SK-N-SH (cell line): ENCODE measurements at regions not wholly inside any gene's neighbourhood (a gene's known extent, or its start where the extent isn't known, plus 50 kb on each side); places are given as distances from the start of the nearest gene placed in this dataset.

Experiments used
- CTCF ChIA-PET: fragments of 300-600, 350-600 bp; formaldehyde crosslinking; extraction: SDS; loops from one replicate; lab custom pipeline; 2021; lab: Yijun Ruan, JAX
- POLR2A ChIA-PET: fragments of 350-600 bp; sonication (Branson Sonifier 250); formaldehyde crosslinking; extraction: SDS; loops from one replicate; lab custom pipeline; 2020; ENCODE audit warnings: antibody characterized with exemption, inconsistent platforms; lab: Yijun Ruan, JAX
- DNase-seq: peaks from one replicate; pipeline ENCODE4 v3.0.0; 2012
- H2AFZ ChIP-seq: fragments of 200-600 bp; sonication (generic); 2 replicates; pipeline ENCODE4 v1.8.1; 2016; ENCODE audit warnings: antibody characterized with exemption, mild to moderate bottlenecking, low read depth
- H3F3A ChIP-seq: fragments of 200-600 bp; sonication (generic); replicated peaks from 2 replicates; pipeline ENCODE3; 2016; ENCODE audit warnings: antibody characterized with exemption, mild to moderate bottlenecking; ENCODE audit not compliant: insufficient read depth
- H3K27ac ChIP-seq, 2 experiments: fragments of 200-500 bp in 1 of 2; fragments of 200-600 bp in 1 of 2; sonication (Bioruptor generic) in 1 of 2; sonication (generic), shearing (Covaris generic) in 1 of 2; 2 replicates each; pipeline versions ENCODE4 v1.5.1 to v1.6.1; 2014 to 2016; ENCODE audit warnings: low read depth in 2 of 2, inconsistent platforms in 1 of 2, low read length in 1 of 2, mild to moderate bottlenecking in 1 of 2, mixed read lengths in 1 of 2
- H3K27me3 ChIP-seq: fragments of 200-600 bp; sonication (generic), shearing (Covaris generic); 2 replicates; pipeline ENCODE4 v1.6.1; 2016; ENCODE audit warnings: mixed run types; ENCODE audit not compliant: insufficient read depth
- H3K36me3 ChIP-seq, 2 experiments: fragments of 200-500 bp in 1 of 2; fragments of 200-600 bp in 1 of 2; sonication (Bioruptor generic) in 1 of 2; sonication (generic) in 1 of 2; replicated peaks in 1 of 2; 2 replicates each; pipeline versions ENCODE3 to v1.5.1; 2014 to 2016; ENCODE audit warnings: low read length in 1 of 2, mild to moderate bottlenecking in 1 of 2; ENCODE audit not compliant: insufficient read depth in 2 of 2, control insufficient read depth in 1 of 2
- H3K4me1 ChIP-seq, 2 experiments: fragments of 200-500 bp in 1 of 2; fragments of 200-600 bp in 1 of 2; sonication (Bioruptor generic) in 1 of 2; sonication (generic), shearing (Covaris generic) in 1 of 2; 2 replicates each; pipeline versions ENCODE4 v1.5.1 to v1.6.1; 2014 to 2016; ENCODE audit warnings: low read depth in 1 of 2, low read length in 1 of 2, mixed run types in 1 of 2; ENCODE audit not compliant: insufficient read depth in 2 of 2, control insufficient read depth in 1 of 2
- H3K4me2 ChIP-seq: fragments of 200-600 bp; sonication (generic), shearing (Covaris generic); 2 replicates; pipeline ENCODE4 v1.6.1; 2017; ENCODE audit warnings: mixed run types
- H3K4me3 ChIP-seq, 2 experiments: fragments of 200-500 bp in 1 of 2; fragments of 200-600 bp in 1 of 2; sonication (Bioruptor generic) in 1 of 2; sonication (generic), shearing (Covaris generic) in 1 of 2; 2 replicates each; pipeline versions ENCODE4 v1.5.1 to v1.8.1; 2014 to 2016; ENCODE audit warnings: low read depth in 2 of 2, inconsistent platforms in 1 of 2, low read length in 1 of 2, mild to moderate bottlenecking in 1 of 2, mixed read lengths in 1 of 2, moderate library complexity in 1 of 2
- H3K79me2 ChIP-seq: fragments of 200-600 bp; sonication (generic); 2 replicates; pipeline ENCODE4 v1.8.1; 2017; ENCODE audit warnings: mild to moderate bottlenecking; ENCODE audit not compliant: insufficient read depth
- H3K9ac ChIP-seq: fragments of 200-600 bp; sonication (generic); 2 replicates; pipeline ENCODE4 v1.6.1; 2017; ENCODE audit warnings: mixed run types
- H3K9me2 ChIP-seq: fragments of 200-600 bp; sonication (generic); 2 replicates; pipeline ENCODE4 v1.6.1; 2017; ENCODE audit warnings: mixed run types
- H3K9me3 ChIP-seq: fragments of 200-600 bp; sonication (generic); 2 replicates; pipeline ENCODE4 v1.6.1; 2017; ENCODE audit warnings: mixed run types, mild to moderate bottlenecking, moderate library complexity
- H4K20me1 ChIP-seq: fragments of 200-600 bp; sonication (generic); 2 replicates; pipeline ENCODE4 v1.6.1; 2017; ENCODE audit warnings: mild to moderate bottlenecking, mixed run types; ENCODE audit not compliant: insufficient read depth
- CTCF ChIP-seq: fragments of 200-600 bp; sonication (generic); IDR thresholded peaks from 2 replicates; pipeline ENCODE4 v1.6.1; 2017; ENCODE audit warnings: antibody characterized with exemption, mild to moderate bottlenecking, moderate library complexity
- FOXJ3 ChIP-seq: sonication (generic); formaldehyde crosslinking; IDR thresholded peaks from 2 replicates; pipeline ENCODE4 v1.5.1; 2020; ENCODE audit warnings: mild to moderate bottlenecking, missing genetic modification reagents
- GATA2 ChIP-seq: sonication (generic); formaldehyde crosslinking; IDR thresholded peaks from 2 replicates; pipeline ENCODE4 v1.5.0; 2020; ENCODE audit warnings: mild to moderate bottlenecking, missing genetic modification reagents
- MEF2A ChIP-seq: IDR thresholded peaks from 2 replicates; pipeline ENCODE4 v1.4.0; 2012; ENCODE audit warnings: low read depth, borderline replicate concordance
- NFIC ChIP-seq: IDR thresholded peaks from 2 replicates; pipeline ENCODE4 v1.4.0; 2012; ENCODE audit warnings: borderline replicate concordance
- NRF1 ChIP-seq: IDR thresholded peaks from 2 replicates; pipeline ENCODE4 v1.6.1; 2012; ENCODE audit warnings: low read depth, mild to moderate bottlenecking, low read length
- PBX3 ChIP-seq: IDR thresholded peaks from 2 replicates; pipeline ENCODE4; 2012
- RAD21 ChIP-seq: IDR thresholded peaks from 2 replicates; pipeline ENCODE4 v1.6.1; 2012; ENCODE audit warnings: mild to moderate bottlenecking, low read length
- RCOR1 ChIP-seq: fragments of 150-350 bp; IDR thresholded peaks from 2 replicates; pipeline ENCODE4 v1.6.1; 2017; ENCODE audit warnings: antibody characterized with exemption, low read length
- RXRA ChIP-seq: IDR thresholded peaks from 2 replicates; pipeline ENCODE4 v1.4.0; 2012; ENCODE audit warnings: low read depth, mild to moderate bottlenecking, borderline replicate concordance
- SMC3 ChIP-seq: IDR thresholded peaks from 2 replicates; pipeline ENCODE4 v1.6.1; 2012; ENCODE audit warnings: low read depth, low read length, improper control_type of control experiment
- USF1 ChIP-seq: IDR thresholded peaks from 2 replicates; pipeline ENCODE4 v1.4.0; 2012; ENCODE audit warnings: low read depth, borderline replicate concordance
- USF2 ChIP-seq: fragments of 150-350 bp; IDR thresholded peaks from 2 replicates; pipeline ENCODE4 v1.6.1; 2017; ENCODE audit warnings: antibody characterized with exemption, low read length, low read depth, borderline replicate concordance
- ZBTB33 ChIP-seq: IDR thresholded peaks from 2 replicates; pipeline ENCODE4 v1.4.0; 2012; ENCODE audit warnings: low read depth, borderline replicate concordance
- WGBS: methylation state at CpG from one replicate; pipeline ENCODE4 v1.1.6; 2017; ENCODE audit warnings: low lambda C conversion rate; 5-methylcytosine and 5-hydroxymethylcytosine counted together

- POLR2A ChIA-PET: no interaction called here
- Histone ChIP-seq H3K4me2 (no peak overlapping the region), H3K9me3 (peaks cover 7% of the 10 kb centered on the region), H3K36me3 (no peaks in the 10 kb centered on the region), H3K27me3 (no peaks in the 10 kb centered on the region), H3K4me1 (no peaks in the 10 kb centered on the region), H3K4me3 (no peak overlapping the region), H3K79me2 (no peaks in the 10 kb centered on the region), H3K9me2 (no peaks in the 10 kb centered on the region), H3F3A (no peaks in the 10 kb centered on the region), H3K27ac (no peak overlapping the region), H2AFZ (no peak overlapping the region), H4K20me1 (no peaks in the 10 kb centered on the region), H3K9ac (no peak overlapping the region)
- DNase-seq: no peak
- 9% methylated on average over 2 of the region's 2 CpGs for WGBS
- TF ChIP-seq SMC3: no peak
- TF ChIP-seq PBX3: no peak
- TF ChIP-seq ZBTB33: no peak
- no peak for TF ChIP-seq RCOR1
- no peak for TF ChIP-seq GATA2
- TF ChIP-seq CTCF: no peak
- TF ChIP-seq RXRA: no peak
- no peak for TF ChIP-seq USF1
- TF ChIP-seq MEF2A: no peak
- no peak for TF ChIP-seq RAD21
- no peak for TF ChIP-seq NFIC
- TF ChIP-seq FOXJ3 (CRISPR knock-in tag): no peak
- no peak for TF ChIP-seq USF2
- no peak for TF ChIP-seq NRF1
- CTCF ChIA-PET: no interaction called here
These were observed 972.8 kb downstream of the DTWD2 start for GRCh38 chr5:118015511-118015910.
